ENCODE measurements at regions not wholly inside any gene's neighbourhood (a gene's known extent, or its start where the extent isn't known, plus 50 kb on each side); places are given as distances from the start of the nearest gene placed in this dataset.

GRCh38 chrY:20971371-20971770, 215.5 kb downstream of the RPS4Y2 start:
- BruUV-seq (replicated peaks), result no TSS peak
- Histone ChIP-seq H3K9me3 (ENCODE audit: low read length) (no peaks in the 10 kb centered on the region), H3K36me3 (ENCODE audit: insufficient read depth, low read length) (no peaks in the 10 kb centered on the region), H4K20me1 (ENCODE audit: insufficient read depth, low read length) (no peaks in the 10 kb centered on the region), H3K27ac (ENCODE audit: low read depth, low read length, poor library complexity, severe bottlenecking) (no peak overlapping the region), H3K4me3 (ENCODE audit: low read depth, low read length, poor library complexity, severe bottlenecking) (no peak overlapping the region), H3K4me2 (ENCODE audit: low read length) (no peak overlapping the region), H3K4me1 (ENCODE audit: insufficient read depth, low read length, poor library complexity, severe bottlenecking) (no peaks in the 10 kb centered on the region), H3K79me2 (ENCODE audit: insufficient read depth, low read depth, low read length) (no peaks in the 10 kb centered on the region), H3K9me2 (ENCODE audit: insufficient read depth, low read length) (no peaks in the 10 kb centered on the region), H2AFZ (ENCODE audit: low read length) (no peak overlapping the region)
- no peak for DNase-seq (ENCODE audit: low spot score)
- CTCF ChIA-PET (ENCODE audit: unreplicated experiment), result no interaction called here
- POLR2A ChIA-PET, result no interaction called here
- intact Hi-C loops (cut with micrococcal nuclease; ENCODE audit: unreplicated experiment), result no loop called here
- TF ChIP-seq, protein P1, sequence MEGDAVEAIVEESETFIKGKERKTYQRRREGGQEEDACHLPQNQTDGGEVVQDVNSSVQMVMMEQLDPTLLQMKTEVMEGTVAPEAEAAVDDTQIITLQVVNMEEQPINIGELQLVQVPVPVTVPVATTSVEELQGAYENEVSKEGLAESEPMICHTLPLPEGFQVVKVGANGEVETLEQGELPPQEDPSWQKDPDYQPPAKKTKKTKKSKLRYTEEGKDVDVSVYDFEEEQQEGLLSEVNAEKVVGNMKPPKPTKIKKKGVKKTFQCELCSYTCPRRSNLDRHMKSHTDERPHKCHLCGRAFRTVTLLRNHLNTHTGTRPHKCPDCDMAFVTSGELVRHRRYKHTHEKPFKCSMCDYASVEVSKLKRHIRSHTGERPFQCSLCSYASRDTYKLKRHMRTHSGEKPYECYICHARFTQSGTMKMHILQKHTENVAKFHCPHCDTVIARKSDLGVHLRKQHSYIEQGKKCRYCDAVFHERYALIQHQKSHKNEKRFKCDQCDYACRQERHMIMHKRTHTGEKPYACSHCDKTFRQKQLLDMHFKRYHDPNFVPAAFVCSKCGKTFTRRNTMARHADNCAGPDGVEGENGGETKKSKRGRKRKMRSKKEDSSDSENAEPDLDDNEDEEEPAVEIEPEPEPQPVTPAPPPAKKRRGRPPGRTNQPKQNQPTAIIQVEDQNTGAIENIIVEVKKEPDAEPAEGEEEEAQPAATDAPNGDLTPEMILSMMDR (conservative IDR thresholded peaks at IDR 0.05; ENCODE audit: low read length), result no peak
- no peak for TF ChIP-seq EZH2phosphoT487 (IDR thresholded peaks at IDR 0.05; ENCODE audit: borderline replicate concordance, low read depth, low read length)

GRCh38 chrY:20986037-20986436, 230.1 kb downstream of the RPS4Y2 start:
- intact Hi-C loops (cut with micrococcal nuclease; ENCODE audit: unreplicated experiment), result no loop called here
- CTCF ChIA-PET (ENCODE audit: unreplicated experiment), result no interaction called here

GRCh38 chrY:20990123-20990522, 234.2 kb downstream of the RPS4Y2 start:
- Histone ChIP-seq H3K36me3 (ENCODE audit: insufficient read depth, low read length) (no peaks in the 10 kb centered on the region), H3K27ac (ENCODE audit: low read depth, low read length, poor library complexity, severe bottlenecking) (no peak overlapping the region), H4K20me1 (ENCODE audit: insufficient read depth, low read length) (no peaks in the 10 kb centered on the region), H3K4me3 (ENCODE audit: low read depth, low read length, poor library complexity, severe bottlenecking) (no peak overlapping the region), H3K79me2 (ENCODE audit: insufficient read depth, low read depth, low read length) (no peaks in the 10 kb centered on the region), H3K4me2 (ENCODE audit: low read length) (no peak overlapping the region), H3K9me2 (ENCODE audit: insufficient read depth, low read length) (no peaks in the 10 kb centered on the region), H2AFZ (ENCODE audit: low read length) (no peak overlapping the region), H3K4me1 (ENCODE audit: insufficient read depth, low read length, poor library complexity, severe bottlenecking) (no peaks in the 10 kb centered on the region), H3K9me3 (ENCODE audit: low read length) (no peaks in the 10 kb centered on the region)
- intact Hi-C loops (cut with micrococcal nuclease; ENCODE audit: unreplicated experiment), result no loop called here
- DNase-seq (ENCODE audit: low spot score), result no peak
- no TSS peak for BruUV-seq (replicated peaks)
- POLR2A ChIA-PET, result no interaction called here
- TF ChIP-seq EZH2phosphoT487 (IDR thresholded peaks at IDR 0.05; ENCODE audit: borderline replicate concordance, low read depth, low read length), result no peak
- TF ChIP-seq, protein P1 (conservative IDR thresholded peaks at IDR 0.05; ENCODE audit: low read length), result no peak
- CTCF ChIA-PET (ENCODE audit: unreplicated experiment), result no interaction called here

More at GRCh38 chrY:20986037-20986436, 230.1 kb downstream of the RPS4Y2 start:
- no peak overlapping the region for H3K4me2 ChIP-seq (ENCODE audit: low read length)
- POLR2A ChIA-PET, result interaction anchor here (1.1 kb wide), 1 partner anchor 9 kb away, joined by 3 read pairs; no protein-coding TSS in a partner anchor
- no peak for TF ChIP-seq EZH2phosphoT487 (IDR thresholded peaks at IDR 0.05; ENCODE audit: borderline replicate concordance, low read depth, low read length)
- TF ChIP-seq, protein P1 (conservative IDR thresholded peaks at IDR 0.05; ENCODE audit: low read length), result no peak
- no peaks in the 10 kb centered on the region for H4K20me1 ChIP-seq (ENCODE audit: insufficient read depth, low read length)
- no TSS peak for BruUV-seq (replicated peaks)
- H3K9me2 ChIP-seq (ENCODE audit: insufficient read depth, low read length), result no peaks in the 10 kb centered on the region
- H3K4me1 ChIP-seq (ENCODE audit: insufficient read depth, low read length, poor library complexity, severe bottlenecking), result no peaks in the 10 kb centered on the region
- H3K9me3 ChIP-seq (ENCODE audit: low read length), result no peaks in the 10 kb centered on the region
- no peaks in the 10 kb centered on the region for H3K79me2 ChIP-seq (ENCODE audit: insufficient read depth, low read depth, low read length)
- H3K4me3 ChIP-seq (ENCODE audit: low read depth, low read length, poor library complexity, severe bottlenecking), result no peak overlapping the region
- H2AFZ ChIP-seq (ENCODE audit: low read length), result no peak overlapping the region
- H3K36me3 ChIP-seq (ENCODE audit: insufficient read depth, low read length), result no peaks in the 10 kb centered on the region
- no peak for DNase-seq (ENCODE audit: low spot score)
- no peak overlapping the region for H3K27ac ChIP-seq (ENCODE audit: low read depth, low read length, poor library complexity, severe bottlenecking)
